HepG2 (cell line): ENCODE measurements at regions not wholly inside any gene's neighbourhood (a gene's known extent, or its start where the extent isn't known, plus 50 kb on each side); places are given as distances from the start of the nearest gene placed in this dataset.

Experiments used
- ATAC-seq: fragments of 200-7000 bp; cut with Tn5 transposase; 3 replicates; pipeline ENCODE4 v1.9.1; 2020; ENCODE audit warnings: mild to moderate bottlenecking, moderate library complexity
- BruUV-seq: library from RNA; stranded (reverse); fragments of 400-500 nt; replicated peaks from 2 replicates; lab custom pipeline; 2021; lab: Mats Ljungman, UMichigan
- CTCF ChIA-PET: fragments of 300-600 bp; formaldehyde crosslinking; extraction: SDS; loops from one replicate; lab custom pipeline; 2021; ENCODE audit warnings: low total read pairs, inconsistent platforms, low intra/inter-chr PET ratio; lab: Yijun Ruan, JAX
- POLR2A ChIA-PET: fragments of 350-600 bp; sonication (Branson Sonifier 250); formaldehyde crosslinking; loops from one replicate; lab custom pipeline; 2020; ENCODE audit warnings: antibody characterized with exemption, inconsistent platforms; lab: Yijun Ruan, JAX
- DNase-seq: peaks from one replicate; pipeline ENCODE4 v3.0.0-alpha.2; 2015; ENCODE audit warnings: low spot score
- FAIRE-seq: peaks from 3 replicates; lab custom pipeline; 2011; peaks lifted over from hg19 to GRCh38; lab: Jason Lieb, UNC
- H2AFZ ChIP-seq: one replicate; pipeline ENCODE4 v1.6.1; 2011; ENCODE audit warnings: low read length, inconsistent platforms
- H3K27ac ChIP-seq: fragments of 300-600 bp; 3 replicates; pipeline ENCODE4 v1.8.0; 2011; ENCODE audit warnings: mixed run types, mild to moderate bottlenecking, mixed read lengths, low read length, inconsistent platforms; ENCODE audit not compliant: insufficient read depth; ENCODE audit errors: extremely low read length
- H3K27me3 ChIP-seq, 2 experiments: fragments of 200-600 bp in 1 of 2; 2 replicates in 1 of 2; 3 replicates in 1 of 2; pipeline versions ENCODE4 v1.6.0 to v1.8.0; 2011; ENCODE audit warnings: low read length in 2 of 2, mild to moderate bottlenecking in 2 of 2, moderate library complexity in 2 of 2, inconsistent platforms in 1 of 2; ENCODE audit not compliant: insufficient read depth in 2 of 2, control insufficient read depth in 1 of 2
- H3K36me3 ChIP-seq, 2 experiments: fragments of 200-600 bp in 1 of 2; replicated peaks in 1 of 2; 2 replicates in 1 of 2; 3 replicates in 1 of 2; pipeline versions ENCODE4 v1.5.1 to v1.8.0; 2011; ENCODE audit warnings: low read length in 2 of 2, inconsistent platforms in 1 of 2; ENCODE audit not compliant: insufficient read depth in 2 of 2, control insufficient read depth in 1 of 2
- H3K4me1 ChIP-seq: 2 replicates; pipeline ENCODE4 v1.5.1; 2012; ENCODE audit warnings: low read length, inconsistent platforms; ENCODE audit not compliant: insufficient read depth
- H3K4me2 ChIP-seq: 2 replicates; pipeline ENCODE4 v1.6.0; 2011; ENCODE audit warnings: low read depth, low read length, inconsistent platforms
- H3K4me3 ChIP-seq, 3 experiments: fragments of 200-600 bp in 1 of 3; sonication (generic), shearing (Covaris generic) in 1 of 3; replicated peaks in 1 of 3; 2 replicates each; pipeline ENCODE4 v1.5.1; 2011 to 2016; ENCODE audit warnings: low read length in 3 of 3, inconsistent platforms in 2 of 3, low read depth in 2 of 3, mild to moderate bottlenecking in 2 of 3, control low read depth in 1 of 3, mixed read lengths in 1 of 3; ENCODE audit not compliant: insufficient read depth in 1 of 3
- H3K79me2 ChIP-seq: one replicate; pipeline ENCODE4 v1.6.1; 2011; ENCODE audit warnings: low read length, inconsistent platforms; ENCODE audit not compliant: insufficient read depth
- H3K9ac ChIP-seq: 2 replicates; pipeline ENCODE4 v1.6.0; 2011; ENCODE audit warnings: mild to moderate bottlenecking, low read depth, low read length, inconsistent platforms; ENCODE audit not compliant: insufficient read depth
- H3K9me3 ChIP-seq: 2 replicates; pipeline ENCODE4 v1.5.1; 2012; ENCODE audit warnings: mild to moderate bottlenecking, low read length
- H4K20me1 ChIP-seq: 2 replicates; pipeline ENCODE4 v1.6.0; 2011; ENCODE audit warnings: inconsistent platforms, mild to moderate bottlenecking, low read length, moderate library complexity; ENCODE audit not compliant: insufficient read depth
- BATF2 ChIP-seq: sonication (generic); formaldehyde crosslinking; IDR thresholded peaks from 2 replicates; pipeline ENCODE4 v1.8.0; 2022; ENCODE audit warnings: mild to moderate bottlenecking, missing genetic modification reagents, moderate library complexity
- KDM3A ChIP-seq: IDR thresholded peaks from 2 replicates; pipeline ENCODE4 v1.6.1; 2018; ENCODE audit warnings: low read depth, missing compliant biosample characterization
- RXRB ChIP-seq: IDR thresholded peaks from 2 replicates; pipeline ENCODE4 v1.6.1; 2016; ENCODE audit warnings: borderline replicate concordance, missing genetic modification reagents, missing compliant biosample characterization
- STAT6 ChIP-seq: sonication (generic); formaldehyde crosslinking; IDR thresholded peaks from 2 replicates; pipeline ENCODE4 v1.4.0; 2020; ENCODE audit warnings: missing genetic modification reagents, mild to moderate bottlenecking, borderline replicate concordance
- THRA ChIP-seq: sonication (generic); formaldehyde crosslinking; IDR thresholded peaks from 2 replicates; pipeline ENCODE4 v1.4.0; 2020; ENCODE audit warnings: missing genetic modification reagents, borderline replicate concordance
- ZNF225 ChIP-seq: sonication (generic); formaldehyde crosslinking; IDR thresholded peaks from 2 replicates; pipeline ENCODE4 v1.4.0; 2020; ENCODE audit warnings: mild to moderate bottlenecking, missing genetic modification reagents
- ZNF318 ChIP-seq: sonication (generic); formaldehyde crosslinking; IDR thresholded peaks from 2 replicates; pipeline ENCODE4 v1.4.0; 2020; ENCODE audit warnings: mild to moderate bottlenecking, missing genetic modification reagents
- ZNF468 ChIP-seq: sonication (generic); formaldehyde crosslinking; IDR thresholded peaks from 2 replicates; pipeline ENCODE4 v1.8.0; 2022; ENCODE audit warnings: mild to moderate bottlenecking, moderate library complexity, missing genetic modification reagents
- WGBS: methylation state at CpG from one replicate; pipeline ENCODE4 v1.1.6; 2017; ENCODE audit warnings: low lambda C conversion rate; 5-methylcytosine and 5-hydroxymethylcytosine counted together
- in situ Hi-C: cut with HindIII; loops from 2 replicates; pipeline ENCODE4 v1.10.0; 2017; ENCODE audit warnings: low pct_unique_long_range_greater_than_20kb; ENCODE audit not compliant: extremely low pct_ligation_motif_present
- intact Hi-C: fragments of 100-400 bp; cut with micrococcal nuclease; formaldehyde crosslinking; loops from one replicate; pipeline ENCODE4 v1.10.0; 2022; ENCODE audit not compliant: unreplicated experiment

- no peaks in the 10 kb centered on the region for H4K20me1 ChIP-seq
- intact Hi-C loops: no loop called here
- no peaks in the 10 kb centered on the region for H3K36me3 ChIP-seq
- in situ Hi-C loops: no loop called here
- BruUV-seq: no TSS peak
- FAIRE-seq (no peak), ATAC-seq (no peak), DNase-seq (no peak)
- 58% methylated on average over 3 of the region's 3 CpGs for WGBS
- H3K4me3 ChIP-seq: no peak overlapping the region
- H3K79me2 ChIP-seq: no peaks in the 10 kb centered on the region
- H3K4me1 ChIP-seq: no peaks in the 10 kb centered on the region
- H3K9me3 ChIP-seq: no peaks in the 10 kb centered on the region
- no peak overlapping the region for H2AFZ ChIP-seq
- H3K27ac ChIP-seq: no peak overlapping the region
- CTCF ChIA-PET: no interaction called here
- H3K27me3 ChIP-seq: no peaks in the 10 kb centered on the region
- POLR2A ChIA-PET: no interaction called here
- no peak overlapping the region for H3K9ac ChIP-seq
- H3K4me2 ChIP-seq: no peak overlapping the region
- TF ChIP-seq STAT6 (CRISPR knock-in tag): no peak
- no peak for TF ChIP-seq BATF2
- TF ChIP-seq ZNF468: no peak
- TF ChIP-seq RXRB: no peak
- TF ChIP-seq KDM3A (CRISPR knock-in tag): no peak
- TF ChIP-seq THRA: no peak
- TF ChIP-seq ZNF318 (CRISPR knock-in tag): no peak
- no peak for TF ChIP-seq ZNF225 (CRISPR knock-in tag)
Measured at GRCh38 chr16:80150978-80151721, 389.6 kb upstream of the DYNLRB2 start.
